SK-N-SH (cell line): ENCODE measurements at regions not wholly inside any gene's neighbourhood (a gene's known extent, or its start where the extent isn't known, plus 50 kb on each side); places are given as distances from the start of the nearest gene placed in this dataset.

Source experiments
- CTCF ChIA-PET: fragments of 300-600, 350-600 bp; formaldehyde crosslinking; extraction: SDS; loops from one replicate; lab custom pipeline; 2021; lab: Yijun Ruan, JAX
- POLR2A ChIA-PET: fragments of 350-600 bp; sonication (Branson Sonifier 250); formaldehyde crosslinking; extraction: SDS; loops from one replicate; lab custom pipeline; 2020; ENCODE audit warnings: antibody characterized with exemption, inconsistent platforms; lab: Yijun Ruan, JAX
- DNase-seq: peaks from one replicate; pipeline ENCODE4 v3.0.0; 2012
- H2AFZ ChIP-seq: fragments of 200-600 bp; sonication (generic); 2 replicates; pipeline ENCODE4 v1.8.1; 2016; ENCODE audit warnings: antibody characterized with exemption, mild to moderate bottlenecking, low read depth
- H3F3A ChIP-seq: fragments of 200-600 bp; sonication (generic); replicated peaks from 2 replicates; pipeline ENCODE3; 2016; ENCODE audit warnings: antibody characterized with exemption, mild to moderate bottlenecking; ENCODE audit not compliant: insufficient read depth
- H3K27ac ChIP-seq, 2 experiments: fragments of 200-500 bp in 1 of 2; fragments of 200-600 bp in 1 of 2; sonication (Bioruptor generic) in 1 of 2; sonication (generic), shearing (Covaris generic) in 1 of 2; 2 replicates each; pipeline versions ENCODE4 v1.5.1 to v1.6.1; 2014 to 2016; ENCODE audit warnings: low read depth in 2 of 2, inconsistent platforms in 1 of 2, low read length in 1 of 2, mild to moderate bottlenecking in 1 of 2, mixed read lengths in 1 of 2
- H3K27me3 ChIP-seq: fragments of 200-600 bp; sonication (generic), shearing (Covaris generic); 2 replicates; pipeline ENCODE4 v1.6.1; 2016; ENCODE audit warnings: mixed run types; ENCODE audit not compliant: insufficient read depth
- H3K36me3 ChIP-seq, 2 experiments: fragments of 200-500 bp in 1 of 2; fragments of 200-600 bp in 1 of 2; sonication (Bioruptor generic) in 1 of 2; sonication (generic) in 1 of 2; replicated peaks in 1 of 2; 2 replicates each; pipeline versions ENCODE3 to v1.5.1; 2014 to 2016; ENCODE audit warnings: low read length in 1 of 2, mild to moderate bottlenecking in 1 of 2; ENCODE audit not compliant: insufficient read depth in 2 of 2, control insufficient read depth in 1 of 2
- H3K4me1 ChIP-seq, 2 experiments: fragments of 200-500 bp in 1 of 2; fragments of 200-600 bp in 1 of 2; sonication (Bioruptor generic) in 1 of 2; sonication (generic), shearing (Covaris generic) in 1 of 2; 2 replicates each; pipeline versions ENCODE4 v1.5.1 to v1.6.1; 2014 to 2016; ENCODE audit warnings: low read depth in 1 of 2, low read length in 1 of 2, mixed run types in 1 of 2; ENCODE audit not compliant: insufficient read depth in 2 of 2, control insufficient read depth in 1 of 2
- H3K4me2 ChIP-seq: fragments of 200-600 bp; sonication (generic), shearing (Covaris generic); 2 replicates; pipeline ENCODE4 v1.6.1; 2017; ENCODE audit warnings: mixed run types
- H3K4me3 ChIP-seq, 2 experiments: fragments of 200-500 bp in 1 of 2; fragments of 200-600 bp in 1 of 2; sonication (Bioruptor generic) in 1 of 2; sonication (generic), shearing (Covaris generic) in 1 of 2; 2 replicates each; pipeline versions ENCODE4 v1.5.1 to v1.8.1; 2014 to 2016; ENCODE audit warnings: low read depth in 2 of 2, inconsistent platforms in 1 of 2, low read length in 1 of 2, mild to moderate bottlenecking in 1 of 2, mixed read lengths in 1 of 2, moderate library complexity in 1 of 2
- H3K79me2 ChIP-seq: fragments of 200-600 bp; sonication (generic); 2 replicates; pipeline ENCODE4 v1.8.1; 2017; ENCODE audit warnings: mild to moderate bottlenecking; ENCODE audit not compliant: insufficient read depth
- H3K9ac ChIP-seq: fragments of 200-600 bp; sonication (generic); 2 replicates; pipeline ENCODE4 v1.6.1; 2017; ENCODE audit warnings: mixed run types
- H3K9me2 ChIP-seq: fragments of 200-600 bp; sonication (generic); 2 replicates; pipeline ENCODE4 v1.6.1; 2017; ENCODE audit warnings: mixed run types
- H3K9me3 ChIP-seq: fragments of 200-600 bp; sonication (generic); 2 replicates; pipeline ENCODE4 v1.6.1; 2017; ENCODE audit warnings: mixed run types, mild to moderate bottlenecking, moderate library complexity
- H4K20me1 ChIP-seq: fragments of 200-600 bp; sonication (generic); 2 replicates; pipeline ENCODE4 v1.6.1; 2017; ENCODE audit warnings: mild to moderate bottlenecking, mixed run types; ENCODE audit not compliant: insufficient read depth
- FOSL2 ChIP-seq: IDR thresholded peaks from 2 replicates; pipeline ENCODE4 v1.4.0; 2012; ENCODE audit warnings: low read depth, mild to moderate bottlenecking, moderate library complexity, borderline replicate concordance
- JUND ChIP-seq: IDR thresholded peaks from 2 replicates; pipeline ENCODE4 v1.4.0; 2012
- MEF2A ChIP-seq: IDR thresholded peaks from 2 replicates; pipeline ENCODE4 v1.4.0; 2012; ENCODE audit warnings: low read depth, borderline replicate concordance
- MXI1 ChIP-seq: IDR thresholded peaks from 2 replicates; pipeline ENCODE4 v1.6.1; 2012; ENCODE audit warnings: mild to moderate bottlenecking, low read depth, low read length, improper control_type of control experiment
- NRF1 ChIP-seq: IDR thresholded peaks from 2 replicates; pipeline ENCODE4 v1.6.1; 2012; ENCODE audit warnings: low read depth, mild to moderate bottlenecking, low read length
- RCOR1 ChIP-seq: fragments of 150-350 bp; IDR thresholded peaks from 2 replicates; pipeline ENCODE4 v1.6.1; 2017; ENCODE audit warnings: antibody characterized with exemption, low read length
- REST ChIP-seq: IDR thresholded peaks from 2 replicates; pipeline ENCODE4 v1.6.1; 2012; ENCODE audit warnings: mild to moderate bottlenecking, low read depth, low read length, moderate library complexity
- TAF1 ChIP-seq: IDR thresholded peaks from 2 replicates; pipeline ENCODE4 v1.6.1; 2012; ENCODE audit warnings: low read depth, mild to moderate bottlenecking, low read length, moderate library complexity, borderline replicate concordance
- TCF12 ChIP-seq: IDR thresholded peaks from 2 replicates; pipeline ENCODE4 v1.4.0; 2012
- WGBS: methylation state at CpG from one replicate; pipeline ENCODE4 v1.1.6; 2017; ENCODE audit warnings: low lambda C conversion rate; 5-methylcytosine and 5-hydroxymethylcytosine counted together
- TF ChIP-seq, protein P1 (sequence below): IDR thresholded peaks from 2 replicates; pipeline ENCODE4 v1.4.0; 2012; ENCODE audit warnings: low read depth, borderline replicate concordance
- TF ChIP-seq, protein P2 (sequence below): fragments of 150-350 bp; IDR thresholded peaks from 2 replicates; pipeline ENCODE4 v1.6.1; 2017; ENCODE audit warnings: antibody characterized with exemption, low read length, low read depth, borderline replicate concordance
- TF ChIP-seq, protein P3 (sequence below): IDR thresholded peaks from 2 replicates; pipeline ENCODE4; 2012

GRCh38 chr1:184893695-184894094 lies 80.6 kb downstream of the NIBAN1 start:
- H3K9me2 ChIP-seq, result no peaks in the 10 kb centered on the region
- H3K9me3 ChIP-seq, result no peaks in the 10 kb centered on the region
- no peaks in the 10 kb centered on the region for H3K27me3 ChIP-seq
- peaks cover 13 to 18% of the 10 kb centered on the region in 2 experiments for H3K36me3 ChIP-seq
- H2AFZ ChIP-seq, result no peak overlapping the region
- no peak overlapping the region for H3K4me2 ChIP-seq
- DNase-seq, result no peak
- no peaks in the 10 kb centered on the region for H4K20me1 ChIP-seq
- ChIA-PET POLR2A (interaction anchor here (0.5 kb wide), 1 partner anchor 152 kb away, joined by 3 read pairs; no protein-coding TSS in a partner anchor), CTCF (interaction anchor here (1.5 kb wide), 1 partner anchor 16 kb away, joined by 4 read pairs; no protein-coding TSS in a partner anchor)
- H3K4me3 ChIP-seq, result no peak overlapping the region
- peaks cover 16 to 22% of the 10 kb centered on the region in 2 experiments for H3K4me1 ChIP-seq
- 92% methylated on average over 2 of the region's 2 CpGs for WGBS
- peaks cover 9% of the 10 kb centered on the region for H3F3A ChIP-seq
- no peak overlapping the region for H3K9ac ChIP-seq
- H3K79me2 ChIP-seq, result no peaks in the 10 kb centered on the region
- TF ChIP-seq, protein P1, sequence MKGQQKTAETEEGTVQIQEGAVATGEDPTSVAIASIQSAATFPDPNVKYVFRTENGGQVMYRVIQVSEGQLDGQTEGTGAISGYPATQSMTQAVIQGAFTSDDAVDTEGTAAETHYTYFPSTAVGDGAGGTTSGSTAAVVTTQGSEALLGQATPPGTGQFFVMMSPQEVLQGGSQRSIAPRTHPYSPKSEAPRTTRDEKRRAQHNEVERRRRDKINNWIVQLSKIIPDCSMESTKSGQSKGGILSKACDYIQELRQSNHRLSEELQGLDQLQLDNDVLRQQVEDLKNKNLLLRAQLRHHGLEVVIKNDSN, result no peak
- TF ChIP-seq MEF2A (peak; percentile 34; the same call in 1 of the 2 replicates), MXI1 (no peak), REST (no peak)
- TF ChIP-seq, protein P2, sequence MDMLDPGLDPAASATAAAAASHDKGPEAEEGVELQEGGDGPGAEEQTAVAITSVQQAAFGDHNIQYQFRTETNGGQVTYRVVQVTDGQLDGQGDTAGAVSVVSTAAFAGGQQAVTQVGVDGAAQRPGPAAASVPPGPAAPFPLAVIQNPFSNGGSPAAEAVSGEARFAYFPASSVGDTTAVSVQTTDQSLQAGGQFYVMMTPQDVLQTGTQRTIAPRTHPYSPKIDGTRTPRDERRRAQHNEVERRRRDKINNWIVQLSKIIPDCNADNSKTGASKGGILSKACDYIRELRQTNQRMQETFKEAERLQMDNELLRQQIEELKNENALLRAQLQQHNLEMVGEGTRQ, result no peak
- TF ChIP-seq, protein P3, sequence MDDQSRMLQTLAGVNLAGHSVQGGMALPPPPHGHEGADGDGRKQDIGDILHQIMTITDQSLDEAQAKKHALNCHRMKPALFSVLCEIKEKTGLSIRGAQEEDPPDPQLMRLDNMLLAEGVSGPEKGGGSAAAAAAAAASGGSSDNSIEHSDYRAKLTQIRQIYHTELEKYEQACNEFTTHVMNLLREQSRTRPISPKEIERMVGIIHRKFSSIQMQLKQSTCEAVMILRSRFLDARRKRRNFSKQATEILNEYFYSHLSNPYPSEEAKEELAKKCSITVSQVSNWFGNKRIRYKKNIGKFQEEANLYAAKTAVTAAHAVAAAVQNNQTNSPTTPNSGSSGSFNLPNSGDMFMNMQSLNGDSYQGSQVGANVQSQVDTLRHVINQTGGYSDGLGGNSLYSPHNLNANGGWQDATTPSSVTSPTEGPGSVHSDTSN, result no peak
- TF ChIP-seq, all 33 proteins: peak for 1
- no peak overlapping the region; a peak in 1 of 4 replicates for H3K27ac ChIP-seq

GRCh38 chr1:184892116-184892515 lies 82.2 kb downstream of the NIBAN1 start:
- H3K4me2 ChIP-seq, result no peak overlapping the region
- H3K9ac ChIP-seq, result no peak overlapping the region
- no peaks in the 10 kb centered on the region for H3K79me2 ChIP-seq
- no peak for DNase-seq
- ChIA-PET POLR2A (no interaction called here), CTCF (interaction anchor here (1.0 kb wide), 1 partner anchor 10 kb away, joined by 5 read pairs; no protein-coding TSS in a partner anchor)
- peak overlapping the region in 1 of 2 experiments; percentile 24; a peak in 1 of 4 replicates for H3K27ac ChIP-seq
- H2AFZ ChIP-seq, result no peak overlapping the region
- TF ChIP-seq NRF1 (no peak), TAF1 (no peak), RCOR1 (no peak), FOSL2 (peak; percentile 36; the same call in 1 of the 2 replicates), JUND (peak; percentile 39; the same call in 1 of the 2 replicates), TCF12 (peak; percentile 38; the same call in 1 of the 2 replicates), MEF2A (no peak)
- TF ChIP-seq, protein P3, result peak; percentile 59; the same call in 1 of the 2 replicates
- H3K4me1 ChIP-seq, result peaks cover 28 to 32% of the 10 kb centered on the region in 2 experiments
- H3K4me3 ChIP-seq, result no peak overlapping the region
- 64% methylated on average over 4 of the region's 4 CpGs for WGBS
- H3K36me3 ChIP-seq, result peaks cover 4 to 6% of the 10 kb centered on the region in 2 experiments
- no peaks in the 10 kb centered on the region for H3K27me3 ChIP-seq
- no peaks in the 10 kb centered on the region for H3K9me3 ChIP-seq
- H4K20me1 ChIP-seq, result no peaks in the 10 kb centered on the region
- peaks cover 20% of the 10 kb centered on the region for H3F3A ChIP-seq
- H3K9me2 ChIP-seq, result no peaks in the 10 kb centered on the region
